ENCODE measurements at regions not wholly inside any gene's neighbourhood (a gene's known extent, or its start where the extent isn't known, plus 50 kb on each side); places are given as distances from the start of the nearest gene placed in this dataset.

GRCh38 chr13:37495046-37495445 is 103.5 kb downstream of the POSTN start:
- no peaks in the 10 kb centered on the region for H3K9me3 ChIP-seq
- H3K4me3 ChIP-seq, result no peak overlapping the region
- no peaks in the 10 kb centered on the region for H3K36me3 ChIP-seq
- no peak overlapping the region for H3K27ac ChIP-seq
- no peaks in the 10 kb centered on the region for H3K27me3 ChIP-seq
- DNase-seq (ENCODE audit: low spot score), result no peak
- H3K4me1 ChIP-seq, result no peaks in the 10 kb centered on the region
- no peak for TF ChIP-seq CTCF (IDR thresholded peaks at IDR 0.05)

- H3K9me3 ChIP-seq, result no peaks in the 10 kb centered on the region
- no peak for TF ChIP-seq CTCF (IDR thresholded peaks at IDR 0.05)
- DNase-seq (ENCODE audit: low spot score), result no peak
- H3K36me3 ChIP-seq, result no peaks in the 10 kb centered on the region
- no peak overlapping the region for H3K27ac ChIP-seq
- no peak overlapping the region for H3K4me3 ChIP-seq
- no peaks in the 10 kb centered on the region for H3K4me1 ChIP-seq
- H3K27me3 ChIP-seq, result no peaks in the 10 kb centered on the region
Observed at GRCh38 chr13:37493775-37494174, 104.8 kb downstream of the POSTN start.

GRCh38 chr13:37492741-37493514 is 105.6 kb downstream of the POSTN start:
- no peak overlapping the region for H3K27ac ChIP-seq
- H3K27me3 ChIP-seq, result no peaks in the 10 kb centered on the region
- H3K9me3 ChIP-seq, result no peaks in the 10 kb centered on the region
- no peaks in the 10 kb centered on the region for H3K36me3 ChIP-seq
- H3K4me3 ChIP-seq, result no peak overlapping the region
- no peak for TF ChIP-seq CTCF (IDR thresholded peaks at IDR 0.05)
- no peaks in the 10 kb centered on the region for H3K4me1 ChIP-seq
- no peak for DNase-seq (ENCODE audit: low spot score)

- Histone ChIP-seq H3K27me3 (no peaks in the 10 kb centered on the region), H3K36me3 (no peaks in the 10 kb centered on the region), H3K9me3 (no peaks in the 10 kb centered on the region), H3K4me3 (no peak overlapping the region), H3K27ac (no peak overlapping the region), H3K4me1 (no peaks in the 10 kb centered on the region)
- no peak for DNase-seq (ENCODE audit: low spot score)
- TF ChIP-seq CTCF (IDR thresholded peaks at IDR 0.05), result no peak
Observed at GRCh38 chr13:37492075-37492474, 106.5 kb downstream of the POSTN start.

- no peaks in the 10 kb centered on the region for H3K4me1 ChIP-seq
- no peak overlapping the region for H3K4me3 ChIP-seq
- no peak for TF ChIP-seq CTCF (IDR thresholded peaks at IDR 0.05)
- H3K27ac ChIP-seq, result no peak overlapping the region
- no peaks in the 10 kb centered on the region for H3K36me3 ChIP-seq
- no peaks in the 10 kb centered on the region for H3K9me3 ChIP-seq
- no peak for DNase-seq (ENCODE audit: low spot score)
- no peaks in the 10 kb centered on the region for H3K27me3 ChIP-seq
Observed at GRCh38 chr13:37491661-37492060, 106.9 kb downstream of the POSTN start.

Data from right atrium auricular region (tissue), 2 donors.